ENCODE measurements at regions not wholly inside any gene's neighbourhood (a gene's known extent, or its start where the extent isn't known, plus 50 kb on each side); places are given as distances from the start of the nearest gene placed in this dataset.

GRCh38 chr6:110552901-110553641 lies 76.7 kb upstream of the SLC22A16 start:
- peaks cover 25% of the 10 kb centered on the region for H3K4me1 Mint-ChIP-seq
- H3K36me3 Mint-ChIP-seq (ENCODE audit: low read depth): peaks cover 8% of the 10 kb centered on the region
- no peak overlapping the region for H3K4me3 Mint-ChIP-seq
- no peak for DNase-seq (ENCODE audit: low read depth, low spot score)
- H3K9me3 Mint-ChIP-seq: peaks cover 19% of the 10 kb centered on the region
- no peaks in the 10 kb centered on the region for H3K27me3 Mint-ChIP-seq (ENCODE audit: low read depth)
- no peak for TF ChIP-seq CTCF (conservative IDR thresholded peaks at IDR 0.05)
- no peak overlapping the region for H3K27ac Mint-ChIP-seq (ENCODE audit: unreplicated experiment)

- peaks cover 21% of the 10 kb centered on the region for H3K4me1 Mint-ChIP-seq
- H3K27ac Mint-ChIP-seq (ENCODE audit: unreplicated experiment): no peak overlapping the region
- peaks cover 19% of the 10 kb centered on the region for H3K9me3 Mint-ChIP-seq
- H3K27me3 Mint-ChIP-seq (ENCODE audit: low read depth): no peaks in the 10 kb centered on the region
- DNase-seq (ENCODE audit: low read depth, low spot score): no peak
- no peak for TF ChIP-seq CTCF (conservative IDR thresholded peaks at IDR 0.05)
- H3K36me3 Mint-ChIP-seq (ENCODE audit: low read depth): peaks cover 8% of the 10 kb centered on the region
- H3K4me3 Mint-ChIP-seq: no peak overlapping the region
Measured at GRCh38 chr6:110552076-110552475, 75.7 kb upstream of the SLC22A16 start.

- peaks cover 13% of the 10 kb centered on the region for H3K4me1 Mint-ChIP-seq
- H3K4me3 Mint-ChIP-seq: no peak overlapping the region
- no peak overlapping the region for H3K27ac Mint-ChIP-seq (ENCODE audit: unreplicated experiment)
- H3K36me3 Mint-ChIP-seq (ENCODE audit: low read depth): peaks cover 8% of the 10 kb centered on the region
- peaks cover 23% of the 10 kb centered on the region for H3K9me3 Mint-ChIP-seq
- DNase-seq (ENCODE audit: low read depth, low spot score): no peak
- H3K27me3 Mint-ChIP-seq (ENCODE audit: low read depth): no peaks in the 10 kb centered on the region
- no peak for TF ChIP-seq CTCF (conservative IDR thresholded peaks at IDR 0.05)
Measured at GRCh38 chr6:110551088-110551487, 74.7 kb upstream of the SLC22A16 start.

- DNase-seq (ENCODE audit: low read depth, low spot score): no peak
- Mint-ChIP-seq H3K4me1 (peaks cover 13% of the 10 kb centered on the region), H3K4me3 (no peak overlapping the region), H3K36me3 (ENCODE audit: low read depth) (peaks cover 8% of the 10 kb centered on the region), H3K27ac (ENCODE audit: unreplicated experiment) (no peak overlapping the region), H3K27me3 (ENCODE audit: low read depth) (no peaks in the 10 kb centered on the region), H3K9me3 (peaks cover 24% of the 10 kb centered on the region)
- TF ChIP-seq CTCF (conservative IDR thresholded peaks at IDR 0.05): no peak
Measured at GRCh38 chr6:110550353-110550752, 73.9 kb upstream of the SLC22A16 start.

- H3K4me1 Mint-ChIP-seq: peaks cover 2% of the 10 kb centered on the region
- no peak for DNase-seq (ENCODE audit: low read depth, low spot score)
- peaks cover 8% of the 10 kb centered on the region for H3K36me3 Mint-ChIP-seq (ENCODE audit: low read depth)
- no peak for TF ChIP-seq CTCF (conservative IDR thresholded peaks at IDR 0.05)
- H3K27ac Mint-ChIP-seq (ENCODE audit: unreplicated experiment): no peak overlapping the region
- H3K27me3 Mint-ChIP-seq (ENCODE audit: low read depth): no peaks in the 10 kb centered on the region
- H3K9me3 Mint-ChIP-seq: peaks cover 27% of the 10 kb centered on the region
- no peak overlapping the region for H3K4me3 Mint-ChIP-seq
Measured at GRCh38 chr6:110549277-110549676, 72.9 kb upstream of the SLC22A16 start.

Data from neural crest cell (in vitro differentiated cells).